ENCODE measurements at regions not wholly inside any gene's neighbourhood (a gene's known extent, or its start where the extent isn't known, plus 50 kb on each side); places are given as distances from the start of the nearest gene placed in this dataset.

DNA sequence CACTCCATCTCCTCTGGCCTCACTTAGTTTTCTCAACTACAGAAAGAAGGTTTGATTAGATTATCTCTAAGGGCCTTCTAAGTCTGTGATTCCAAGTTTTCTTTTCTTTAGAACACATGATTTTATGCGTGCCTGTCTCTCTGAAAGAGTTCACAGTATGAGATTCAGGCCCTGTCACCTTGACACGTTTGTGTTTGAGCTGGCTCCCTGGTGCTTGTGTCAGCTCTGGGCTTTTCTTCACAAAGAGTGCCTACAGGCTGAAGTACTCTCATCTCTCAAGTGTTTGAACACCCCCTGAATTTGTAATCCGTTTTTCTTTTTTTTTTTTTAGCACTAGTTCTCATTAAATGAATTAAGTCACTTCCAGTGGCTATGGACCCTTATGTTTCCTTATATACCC is 306.9 kb upstream of the C9orf72 start:
- TF ChIP-seq, protein P1, sequence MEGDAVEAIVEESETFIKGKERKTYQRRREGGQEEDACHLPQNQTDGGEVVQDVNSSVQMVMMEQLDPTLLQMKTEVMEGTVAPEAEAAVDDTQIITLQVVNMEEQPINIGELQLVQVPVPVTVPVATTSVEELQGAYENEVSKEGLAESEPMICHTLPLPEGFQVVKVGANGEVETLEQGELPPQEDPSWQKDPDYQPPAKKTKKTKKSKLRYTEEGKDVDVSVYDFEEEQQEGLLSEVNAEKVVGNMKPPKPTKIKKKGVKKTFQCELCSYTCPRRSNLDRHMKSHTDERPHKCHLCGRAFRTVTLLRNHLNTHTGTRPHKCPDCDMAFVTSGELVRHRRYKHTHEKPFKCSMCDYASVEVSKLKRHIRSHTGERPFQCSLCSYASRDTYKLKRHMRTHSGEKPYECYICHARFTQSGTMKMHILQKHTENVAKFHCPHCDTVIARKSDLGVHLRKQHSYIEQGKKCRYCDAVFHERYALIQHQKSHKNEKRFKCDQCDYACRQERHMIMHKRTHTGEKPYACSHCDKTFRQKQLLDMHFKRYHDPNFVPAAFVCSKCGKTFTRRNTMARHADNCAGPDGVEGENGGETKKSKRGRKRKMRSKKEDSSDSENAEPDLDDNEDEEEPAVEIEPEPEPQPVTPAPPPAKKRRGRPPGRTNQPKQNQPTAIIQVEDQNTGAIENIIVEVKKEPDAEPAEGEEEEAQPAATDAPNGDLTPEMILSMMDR (IDR thresholded peaks at IDR 0.05; ENCODE audit: low read depth, low read length): no peak
- no peak for TF ChIP-seq EZH2phosphoT487 (IDR thresholded peaks at IDR 0.05; ENCODE audit: low read depth)
